Epithelial cell of esophagus (primary cell): ENCODE measurements at regions not wholly inside any gene's neighbourhood (a gene's known extent, or its start where the extent isn't known, plus 50 kb on each side); places are given as distances from the start of the nearest gene placed in this dataset.

Source experiments
- DNase-seq: peaks from one replicate; pipeline ENCODE4 v3.0.0; 2010; ENCODE audit warnings: low read depth
- H3K4me3 ChIP-seq: 2 replicates; pipeline ENCODE4 v1.5.1; 2011; ENCODE audit warnings: mild to moderate bottlenecking, low read length, control low read depth
- TF ChIP-seq, protein P1 (sequence below): IDR thresholded peaks from 2 replicates; pipeline ENCODE4 v1.5.1; 2011; ENCODE audit warnings: low read depth, mild to moderate bottlenecking, low read length, control low read depth, inconsistent platforms; ENCODE audit not compliant: insufficient read depth; ENCODE audit errors: missing control alignments

DNA sequence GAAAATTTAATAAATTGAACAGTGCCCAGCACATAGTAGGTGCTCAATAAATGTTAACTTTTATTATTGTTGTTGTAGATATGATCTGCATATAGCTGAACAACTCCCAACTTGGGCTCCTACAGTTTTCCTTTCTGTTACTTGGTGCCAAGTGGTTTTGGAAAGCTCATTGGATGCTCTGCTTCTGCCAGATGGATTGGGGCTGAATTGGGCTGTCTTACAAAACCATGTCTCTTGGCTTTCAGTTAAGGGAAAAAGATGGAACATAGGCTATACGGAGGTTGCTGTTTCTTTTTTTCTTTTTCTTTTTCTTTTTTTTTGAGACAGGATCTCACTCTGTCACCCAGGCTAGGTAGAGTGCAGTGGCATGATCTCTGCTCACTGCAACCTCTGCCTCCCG is 140.7 kb upstream of the PWP1 start:
- TF ChIP-seq, protein P1, sequence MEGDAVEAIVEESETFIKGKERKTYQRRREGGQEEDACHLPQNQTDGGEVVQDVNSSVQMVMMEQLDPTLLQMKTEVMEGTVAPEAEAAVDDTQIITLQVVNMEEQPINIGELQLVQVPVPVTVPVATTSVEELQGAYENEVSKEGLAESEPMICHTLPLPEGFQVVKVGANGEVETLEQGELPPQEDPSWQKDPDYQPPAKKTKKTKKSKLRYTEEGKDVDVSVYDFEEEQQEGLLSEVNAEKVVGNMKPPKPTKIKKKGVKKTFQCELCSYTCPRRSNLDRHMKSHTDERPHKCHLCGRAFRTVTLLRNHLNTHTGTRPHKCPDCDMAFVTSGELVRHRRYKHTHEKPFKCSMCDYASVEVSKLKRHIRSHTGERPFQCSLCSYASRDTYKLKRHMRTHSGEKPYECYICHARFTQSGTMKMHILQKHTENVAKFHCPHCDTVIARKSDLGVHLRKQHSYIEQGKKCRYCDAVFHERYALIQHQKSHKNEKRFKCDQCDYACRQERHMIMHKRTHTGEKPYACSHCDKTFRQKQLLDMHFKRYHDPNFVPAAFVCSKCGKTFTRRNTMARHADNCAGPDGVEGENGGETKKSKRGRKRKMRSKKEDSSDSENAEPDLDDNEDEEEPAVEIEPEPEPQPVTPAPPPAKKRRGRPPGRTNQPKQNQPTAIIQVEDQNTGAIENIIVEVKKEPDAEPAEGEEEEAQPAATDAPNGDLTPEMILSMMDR: no peak
- no peak overlapping the region for H3K4me3 ChIP-seq
- no peak for DNase-seq

DNA sequence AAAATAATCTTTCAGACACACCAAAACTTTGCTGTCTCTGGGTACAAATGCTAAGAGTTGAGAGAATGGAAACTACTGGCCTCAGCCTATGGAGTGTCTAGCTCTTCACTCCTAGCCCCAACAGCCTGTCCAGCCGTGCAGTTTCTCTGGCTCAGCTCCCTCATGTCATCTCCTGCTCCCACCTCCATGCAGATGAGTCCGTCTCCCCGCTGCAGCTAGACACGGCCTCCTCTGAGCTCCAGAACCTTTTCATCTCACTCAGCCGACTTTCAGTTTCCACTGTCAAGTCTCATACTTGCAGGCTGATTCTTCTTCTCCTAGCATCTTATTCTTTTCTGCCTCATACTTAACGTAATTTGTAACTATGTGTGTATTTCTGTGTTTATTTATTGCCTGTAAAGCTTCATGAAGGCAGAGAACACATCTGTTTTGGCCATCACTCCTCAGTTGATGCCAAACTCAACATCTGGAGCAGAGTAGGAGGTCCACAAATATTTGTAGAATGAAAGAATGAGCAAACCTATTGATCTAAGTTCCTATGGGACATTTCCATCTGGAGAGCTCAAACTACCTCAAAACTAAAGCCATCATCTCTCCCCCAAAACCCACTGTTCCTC is 139.8 kb upstream of the PWP1 start:
- TF ChIP-seq, protein P1: no peak
- no peak for DNase-seq
- no peak overlapping the region for H3K4me3 ChIP-seq

DNA sequence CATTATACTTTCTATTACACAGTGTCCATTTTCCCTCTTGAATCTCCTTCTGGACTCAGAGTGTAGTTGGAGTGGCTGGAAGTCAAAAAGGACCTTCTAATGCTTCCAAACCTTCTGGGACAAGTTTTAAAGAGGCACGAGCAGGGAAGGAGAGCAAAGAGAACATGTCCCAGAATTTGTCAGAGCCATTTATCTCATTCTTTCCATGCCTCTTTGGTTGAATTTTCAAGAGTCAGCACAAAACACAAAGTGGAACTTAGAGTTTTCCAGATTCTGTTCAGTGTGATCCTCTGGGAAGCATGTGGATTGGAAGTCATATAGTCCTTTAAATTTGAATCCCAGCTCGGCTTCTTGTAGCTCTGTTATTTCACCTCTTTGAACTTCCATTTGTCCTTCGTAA is 138.2 kb upstream of the PWP1 start:
- no peak for DNase-seq
- TF ChIP-seq, protein P1: no peak
- H3K4me3 ChIP-seq: no peak overlapping the region

DNA sequence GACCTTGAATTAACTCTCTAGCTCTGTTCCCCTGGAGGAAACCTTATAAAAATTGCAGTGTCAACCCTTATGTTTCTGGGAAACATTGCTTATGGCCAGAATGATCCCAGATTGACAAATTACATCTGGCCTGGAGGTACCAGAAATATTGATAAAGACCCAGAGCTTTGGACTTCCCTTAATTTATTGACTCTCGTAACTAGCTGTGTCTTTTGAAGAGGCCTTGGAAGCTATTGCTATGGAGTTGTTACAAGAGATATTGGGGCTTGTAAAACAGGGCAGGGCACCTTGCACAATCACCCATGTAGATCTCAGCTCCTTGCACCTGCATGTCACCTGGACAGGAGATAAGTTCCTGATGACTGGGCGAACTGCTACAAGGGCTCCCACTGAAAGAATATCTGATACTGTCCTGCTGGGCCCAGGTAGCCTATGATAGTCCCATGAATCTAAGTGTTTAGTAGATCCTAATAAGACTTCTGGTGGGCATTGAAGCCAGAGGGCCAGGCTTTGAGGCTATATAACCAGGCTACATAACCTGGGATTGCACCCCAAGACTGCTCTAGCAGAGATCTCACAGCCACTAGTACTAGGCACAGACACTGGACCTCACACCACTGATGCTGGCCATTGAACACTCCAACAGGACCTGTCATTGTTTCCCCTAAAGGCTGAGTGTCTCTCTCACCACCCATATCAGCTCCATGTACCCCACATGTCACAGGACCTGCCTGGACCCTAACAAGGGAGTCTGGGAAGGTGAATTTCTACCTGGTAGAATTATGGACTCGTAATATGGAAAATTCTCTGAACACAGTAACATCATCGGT is 135.7 kb upstream of the PWP1 start:
- TF ChIP-seq, protein P1: no peak
- H3K4me3 ChIP-seq: no peak overlapping the region
- no peak for DNase-seq

DNA sequence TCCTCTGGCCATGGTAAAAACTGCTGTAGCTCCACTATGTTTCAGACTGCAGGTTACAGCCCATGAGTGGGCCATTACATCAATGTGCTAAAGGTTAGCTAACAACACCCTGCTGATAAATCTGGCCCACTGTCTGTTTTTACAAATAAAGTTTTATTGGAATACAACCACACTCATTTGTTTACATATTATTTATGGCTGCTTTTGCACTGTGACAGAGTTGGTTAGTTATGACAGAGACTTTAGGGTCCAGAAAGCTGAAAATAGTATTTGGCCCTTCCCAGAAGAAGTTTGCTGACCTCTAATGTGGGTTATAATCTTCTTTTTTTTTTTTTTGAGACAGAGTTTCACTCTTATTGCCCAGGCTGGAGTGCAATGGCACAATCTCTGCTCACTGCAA is 134.2 kb upstream of the PWP1 start:
- DNase-seq: no peak
- no peak overlapping the region for H3K4me3 ChIP-seq
- TF ChIP-seq, protein P1: no peak

DNA sequence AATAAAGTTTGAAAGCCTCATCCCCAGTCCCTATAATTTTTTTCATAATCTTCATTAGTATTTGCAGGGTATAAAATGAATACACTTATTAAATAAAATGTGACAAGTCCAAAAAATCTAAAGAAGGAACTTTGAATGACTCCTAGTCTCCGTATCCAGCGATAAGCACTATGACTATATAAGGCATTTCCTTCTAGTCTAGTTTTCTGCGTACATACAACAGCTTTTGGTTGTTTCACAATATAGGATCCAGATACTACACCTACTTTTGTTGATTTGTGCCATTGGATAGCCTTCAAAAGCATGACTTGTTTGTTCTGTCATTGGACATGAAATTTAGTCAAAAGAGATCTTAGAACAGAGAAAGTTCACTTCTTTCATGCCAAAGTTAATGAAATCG is 133.3 kb upstream of the PWP1 start:
- TF ChIP-seq, protein P1: no peak
- no peak for DNase-seq

DNA sequence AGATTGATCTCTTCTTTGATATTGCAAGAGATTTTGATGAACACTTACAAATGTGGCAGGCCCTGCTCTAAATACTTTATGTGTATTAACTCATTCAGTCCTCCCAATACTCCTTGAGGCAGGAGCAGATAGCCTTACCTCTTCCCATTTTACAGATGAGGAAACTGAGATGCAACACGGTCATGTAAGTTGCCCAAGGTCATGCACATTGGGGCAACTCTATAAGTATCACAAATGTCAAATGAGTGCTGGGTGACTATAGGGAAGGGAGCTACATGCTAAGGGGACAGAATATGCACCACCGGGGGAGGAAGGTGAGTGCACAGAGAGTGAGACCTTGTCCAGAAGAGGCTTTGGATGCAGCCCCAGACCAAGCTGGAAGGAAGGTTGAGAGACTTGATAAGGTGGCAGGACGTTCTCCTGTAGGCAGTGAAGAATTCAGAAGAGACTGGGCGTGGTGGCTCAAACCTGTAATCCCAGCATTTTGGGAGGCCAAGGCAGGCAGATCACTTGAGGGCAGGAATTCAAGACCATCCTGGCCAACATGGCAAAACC is 132.3 kb upstream of the PWP1 start:
- TF ChIP-seq, protein P1: no peak
- no peak for DNase-seq
- no peak overlapping the region for H3K4me3 ChIP-seq

More for the DNA sequence above, 133.3 kb upstream of the PWP1 start:
- no peak overlapping the region for H3K4me3 ChIP-seq
